Mucosa of stomach (tissue), 1 donor: ENCODE measurements at regions not wholly inside any gene's neighbourhood (a gene's known extent, or its start where the extent isn't known, plus 50 kb on each side); places are given as distances from the start of the nearest gene placed in this dataset.

Experiments used
- H3K27me3 ChIP-seq: one replicate; pipeline ENCODE4 v1.7.0; 2013; ENCODE audit warnings: mild to moderate bottlenecking, low read length; ENCODE audit not compliant: control insufficient read depth, insufficient read depth
- H3K36me3 ChIP-seq: one replicate; pipeline ENCODE4 v1.7.0; 2013; ENCODE audit warnings: low read length; ENCODE audit not compliant: control insufficient read depth, insufficient read depth
- H3K4me1 ChIP-seq: one replicate; pipeline ENCODE4 v1.7.0; 2013; ENCODE audit warnings: mild to moderate bottlenecking, low read length; ENCODE audit not compliant: control insufficient read depth, insufficient read depth
- H3K4me3 ChIP-seq: one replicate; pipeline ENCODE4 v1.7.0; 2013; ENCODE audit warnings: low read length
- H3K9ac ChIP-seq: one replicate; pipeline ENCODE4 v1.7.0; 2013; ENCODE audit warnings: mild to moderate bottlenecking, low read length, moderate library complexity
- H3K9me3 ChIP-seq: one replicate; pipeline ENCODE4 v1.7.0; 2013; ENCODE audit warnings: mild to moderate bottlenecking, low read length, moderate library complexity; ENCODE audit not compliant: control insufficient read depth
- donor health status: Pancreatic carcinoma.

- H3K9ac ChIP-seq = no peak overlapping the region
- H3K27me3 ChIP-seq = no peaks in the 10 kb centered on the region
These were observed 286.3 kb upstream of the LYPLAL1 start for GRCh38 chr1:218887141-218887925.

GRCh38 chr1:218890451-218890850 is 283.2 kb upstream of the LYPLAL1 start:
- Histone ChIP-seq H3K4me3 (no peak overlapping the region), H3K27me3 (no peaks in the 10 kb centered on the region), H3K36me3 (no peaks in the 10 kb centered on the region), H3K9ac (no peak overlapping the region), H3K9me3 (no peaks in the 10 kb centered on the region), H3K4me1 (no peaks in the 10 kb centered on the region)

More at GRCh38 chr1:218887141-218887925, 286.3 kb upstream of the LYPLAL1 start:
- Histone ChIP-seq H3K36me3 (no peaks in the 10 kb centered on the region), H3K4me1 (no peaks in the 10 kb centered on the region), H3K4me3 (no peak overlapping the region), H3K9me3 (no peaks in the 10 kb centered on the region)

DNA sequence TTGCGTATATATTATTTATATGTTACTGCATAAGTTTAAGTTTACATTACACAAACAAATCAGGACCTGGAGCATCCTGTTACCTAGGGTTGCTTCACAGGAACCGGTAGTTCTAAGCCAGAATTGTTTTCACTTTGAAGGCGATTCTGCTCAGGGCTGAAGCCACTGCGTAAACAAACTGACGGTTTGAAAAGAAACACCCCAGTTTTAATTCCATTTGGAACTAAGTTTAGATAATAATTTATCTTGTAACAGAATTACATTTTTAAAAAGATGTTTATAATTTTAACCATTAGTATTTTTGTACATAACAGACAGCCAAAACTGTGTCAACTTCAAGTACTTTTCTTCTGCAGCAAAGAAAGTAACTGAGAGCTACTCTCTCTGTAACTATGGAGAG is 282.1 kb upstream of the LYPLAL1 start:
- no peaks in the 10 kb centered on the region for H3K9me3 ChIP-seq
- H3K27me3 ChIP-seq = no peaks in the 10 kb centered on the region
- no peak overlapping the region for H3K9ac ChIP-seq

GRCh38 chr1:218895064-218895587 is 278.6 kb upstream of the LYPLAL1 start:
- no peaks in the 10 kb centered on the region for H3K9me3 ChIP-seq
- H3K4me3 ChIP-seq = no peak overlapping the region
- no peak overlapping the region for H3K9ac ChIP-seq
- H3K36me3 ChIP-seq = no peaks in the 10 kb centered on the region
- H3K27me3 ChIP-seq = no peaks in the 10 kb centered on the region
- H3K4me1 ChIP-seq = no peaks in the 10 kb centered on the region

More for the DNA sequence above, 282.1 kb upstream of the LYPLAL1 start:
- H3K4me1 ChIP-seq = no peaks in the 10 kb centered on the region
- H3K4me3 ChIP-seq = no peak overlapping the region
- no peaks in the 10 kb centered on the region for H3K36me3 ChIP-seq

DNA sequence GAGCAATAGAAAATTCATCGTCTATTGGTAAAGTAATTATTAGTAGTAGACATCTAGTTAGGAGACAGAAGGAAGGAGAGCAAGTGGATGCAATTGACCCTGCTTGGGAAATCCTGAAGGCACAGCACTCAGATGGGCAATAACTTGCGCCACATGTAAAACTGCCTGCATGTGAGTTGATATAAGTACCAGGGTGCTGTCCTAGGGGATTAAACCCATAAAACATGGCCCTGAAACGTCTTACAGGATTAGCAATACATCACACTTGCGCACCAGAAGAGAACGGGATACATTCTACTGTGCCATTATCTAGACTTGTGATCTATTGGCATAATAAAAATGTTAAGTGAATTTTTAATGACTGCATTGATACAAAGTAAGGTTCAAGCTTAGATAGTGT is 277.5 kb upstream of the LYPLAL1 start:
- H3K9me3 ChIP-seq = no peaks in the 10 kb centered on the region
- no peaks in the 10 kb centered on the region for H3K4me1 ChIP-seq
- H3K36me3 ChIP-seq = no peaks in the 10 kb centered on the region
- H3K27me3 ChIP-seq = no peaks in the 10 kb centered on the region
- no peak overlapping the region for H3K4me3 ChIP-seq
- no peak overlapping the region for H3K9ac ChIP-seq

GRCh38 chr1:218898921-218899320 is 274.8 kb upstream of the LYPLAL1 start:
- Histone ChIP-seq H3K27me3 (no peaks in the 10 kb centered on the region), H3K4me3 (no peak overlapping the region), H3K4me1 (no peaks in the 10 kb centered on the region), H3K9me3 (no peaks in the 10 kb centered on the region), H3K36me3 (no peaks in the 10 kb centered on the region), H3K9ac (no peak overlapping the region)

DNA sequence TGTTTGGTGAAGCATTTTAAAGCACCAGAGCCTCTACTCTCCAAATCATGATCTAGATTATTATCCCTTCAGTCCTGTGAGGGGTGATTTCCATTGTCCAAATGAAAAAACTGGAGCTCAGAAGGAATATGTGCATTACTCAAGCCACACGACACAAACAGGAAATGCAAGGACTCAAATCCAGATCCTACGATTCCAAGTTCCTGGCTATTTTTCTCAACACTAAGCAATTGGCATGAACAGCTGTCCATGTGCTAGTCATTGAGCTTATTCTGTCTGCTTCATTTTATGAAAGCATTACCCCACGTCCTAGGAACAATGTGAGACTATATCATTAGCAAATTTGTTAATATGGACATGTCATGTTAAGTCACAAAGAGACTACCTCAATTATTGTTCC is 273.1 kb upstream of the LYPLAL1 start:
- Histone ChIP-seq H3K9me3 (no peaks in the 10 kb centered on the region), H3K36me3 (no peaks in the 10 kb centered on the region), H3K9ac (no peak overlapping the region), H3K27me3 (no peaks in the 10 kb centered on the region), H3K4me3 (no peak overlapping the region), H3K4me1 (no peaks in the 10 kb centered on the region)

- Histone ChIP-seq H3K9me3 (no peaks in the 10 kb centered on the region), H3K4me1 (no peaks in the 10 kb centered on the region), H3K4me3 (no peak overlapping the region), H3K9ac (no peak overlapping the region), H3K27me3 (no peaks in the 10 kb centered on the region), H3K36me3 (no peaks in the 10 kb centered on the region)
These were observed 269.3 kb upstream of the LYPLAL1 start for GRCh38 chr1:218904416-218904815.

DNA sequence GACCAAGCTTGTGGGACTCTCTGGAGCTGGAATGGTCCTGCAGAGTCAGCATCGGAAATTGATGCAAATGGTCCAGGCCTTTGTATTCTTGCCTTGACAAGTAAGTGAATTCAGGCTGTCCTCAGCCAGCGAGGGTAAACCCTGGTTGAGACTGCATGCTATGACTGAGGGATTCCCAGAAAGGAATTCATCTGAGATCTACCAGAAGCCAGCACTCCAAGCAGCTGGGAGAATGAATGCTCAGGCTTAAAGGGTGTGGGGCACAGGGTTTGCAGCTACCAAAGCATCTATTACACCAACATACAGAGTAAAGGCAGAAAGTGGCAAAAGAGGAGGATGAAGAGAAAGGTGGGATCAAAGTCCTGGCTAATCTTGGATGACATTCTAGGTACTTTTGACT is 257.0 kb upstream of the LYPLAL1 start:
- no peaks in the 10 kb centered on the region for H3K4me1 ChIP-seq
- H3K27me3 ChIP-seq = no peaks in the 10 kb centered on the region
- no peaks in the 10 kb centered on the region for H3K36me3 ChIP-seq
- H3K4me3 ChIP-seq = no peak overlapping the region
- no peak overlapping the region for H3K9ac ChIP-seq
- H3K9me3 ChIP-seq = no peaks in the 10 kb centered on the region

DNA sequence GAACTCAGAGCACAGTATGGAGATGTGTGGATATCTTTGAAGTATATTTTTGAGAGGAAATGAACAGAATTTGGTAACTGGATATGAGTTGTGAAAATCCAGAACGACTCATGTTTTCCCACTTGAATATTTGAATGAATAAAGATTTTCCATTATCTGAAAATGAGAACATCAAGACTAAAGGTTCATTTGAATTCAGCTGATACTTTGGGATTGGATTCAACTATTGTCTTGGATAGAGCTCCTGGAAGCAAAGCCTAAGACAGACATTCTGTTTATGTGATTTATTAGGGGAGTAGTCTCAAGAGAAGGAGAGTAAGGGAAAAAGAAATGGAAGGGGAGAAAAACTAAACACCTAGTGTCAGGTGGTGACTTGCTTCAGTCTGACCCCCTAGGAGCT is 256.0 kb upstream of the LYPLAL1 start:
- no peaks in the 10 kb centered on the region for H3K9me3 ChIP-seq
- no peaks in the 10 kb centered on the region for H3K27me3 ChIP-seq
- no peak overlapping the region for H3K4me3 ChIP-seq
- no peaks in the 10 kb centered on the region for H3K4me1 ChIP-seq
- H3K9ac ChIP-seq = no peak overlapping the region
- no peaks in the 10 kb centered on the region for H3K36me3 ChIP-seq

- Histone ChIP-seq H3K4me1 (no peaks in the 10 kb centered on the region), H3K4me3 (no peak overlapping the region), H3K9ac (no peak overlapping the region), H3K36me3 (no peaks in the 10 kb centered on the region), H3K9me3 (no peaks in the 10 kb centered on the region), H3K27me3 (no peaks in the 10 kb centered on the region)
These were observed 247.9 kb upstream of the LYPLAL1 start for GRCh38 chr1:218925777-218926176.

- Histone ChIP-seq H3K4me1 (no peaks in the 10 kb centered on the region), H3K9me3 (no peaks in the 10 kb centered on the region), H3K27me3 (no peaks in the 10 kb centered on the region), H3K9ac (no peak overlapping the region), H3K36me3 (no peaks in the 10 kb centered on the region), H3K4me3 (no peak overlapping the region)
These were observed 247.0 kb upstream of the LYPLAL1 start for GRCh38 chr1:218926631-218927030.
